Astrocyte (in vitro differentiated cells and primary cell): ENCODE measurements at regions not wholly inside any gene's neighbourhood (a gene's known extent, or its start where the extent isn't known, plus 50 kb on each side); places are given as distances from the start of the nearest gene placed in this dataset.

Experiments
- DNase-seq: peaks from one replicate; pipeline ENCODE4 v3.0.0-alpha.2; 2010; ENCODE audit warnings: low read depth
- FAIRE-seq: peaks from 2 replicates; lab custom pipeline; 2011; peaks lifted over from hg19 to GRCh38; lab: Jason Lieb, UNC
- H2AFZ ChIP-seq: 2 replicates; pipeline ENCODE4 v1.6.0; 2012; ENCODE audit warnings: low read depth, low read length, inconsistent platforms
- H3K27ac ChIP-seq: 2 replicates; pipeline ENCODE4 v1.5.1; 2011; ENCODE audit warnings: low read depth, low read length, inconsistent platforms
- H3K27me3 ChIP-seq: 2 replicates; pipeline ENCODE4 v1.6.0; 2011; ENCODE audit warnings: low read length, inconsistent platforms; ENCODE audit not compliant: insufficient read depth
- H3K36me3 ChIP-seq: 2 replicates; pipeline ENCODE4 v1.5.1; 2011; ENCODE audit warnings: low read length, inconsistent platforms; ENCODE audit not compliant: insufficient read depth
- H3K4me1 ChIP-seq: 2 replicates; pipeline ENCODE4 v1.5.1; 2011; ENCODE audit warnings: low read length, inconsistent platforms; ENCODE audit not compliant: insufficient read depth
- H3K4me2 ChIP-seq: 2 replicates; pipeline ENCODE4 v1.6.0; 2012; ENCODE audit warnings: low read length, inconsistent platforms
- H3K4me3 ChIP-seq: 2 replicates; pipeline ENCODE4 v1.5.1; 2011; ENCODE audit warnings: low read depth, mild to moderate bottlenecking, low read length, inconsistent platforms; ENCODE audit not compliant: insufficient read depth
- H3K79me2 ChIP-seq: 2 replicates; pipeline ENCODE4 v1.6.0; 2012; ENCODE audit warnings: mild to moderate bottlenecking, low read length, inconsistent platforms; ENCODE audit not compliant: insufficient read depth
- H3K9ac ChIP-seq: 2 replicates; pipeline ENCODE4 v1.6.0; 2012; ENCODE audit warnings: mild to moderate bottlenecking, low read length, inconsistent platforms
- H3K9me3 ChIP-seq: 2 replicates; pipeline ENCODE4 v1.5.1; 2012; ENCODE audit warnings: low read depth, mild to moderate bottlenecking, low read length, inconsistent platforms; ENCODE audit not compliant: insufficient read depth
- H4K20me1 ChIP-seq: 2 replicates; pipeline ENCODE4 v1.6.0; 2012; ENCODE audit warnings: low read length, inconsistent platforms; ENCODE audit not compliant: insufficient read depth
- H3K27ac Mint-ChIP-seq: one replicate; pipeline ENCODE4 v1.8.0; 2021; ENCODE audit warnings: mild to moderate bottlenecking, mixed read lengths; ENCODE audit not compliant: unreplicated experiment
- H3K27me3 Mint-ChIP-seq: one replicate; pipeline ENCODE4 v1.8.0; 2021; ENCODE audit warnings: low read depth, mixed read lengths; ENCODE audit not compliant: unreplicated experiment
- H3K36me3 Mint-ChIP-seq: one replicate; pipeline ENCODE4 v1.8.0; 2021; ENCODE audit warnings: low read depth, mixed read lengths; ENCODE audit not compliant: unreplicated experiment
- H3K4me1 Mint-ChIP-seq: one replicate; pipeline ENCODE4 v1.8.0; 2021; ENCODE audit warnings: low read depth, mixed read lengths; ENCODE audit not compliant: unreplicated experiment
- H3K4me3 Mint-ChIP-seq: one replicate; pipeline ENCODE4 v1.8.0; 2021; ENCODE audit warnings: mild to moderate bottlenecking, moderate library complexity, mixed read lengths; ENCODE audit not compliant: unreplicated experiment
- H3K9me3 Mint-ChIP-seq: one replicate; pipeline ENCODE4 v1.8.0; 2021; ENCODE audit warnings: mild to moderate bottlenecking, mixed read lengths; ENCODE audit not compliant: unreplicated experiment
- CTCF ChIP-seq: IDR thresholded peaks from 2 replicates; pipeline ENCODE4 v1.5.1; 2011; ENCODE audit warnings: low read depth, mild to moderate bottlenecking, inconsistent platforms, low read length, moderate library complexity; ENCODE audit not compliant: insufficient read depth
- EZH2 ChIP-seq: IDR thresholded peaks from 2 replicates; pipeline ENCODE4 v1.6.1; 2012; ENCODE audit warnings: mild to moderate bottlenecking, low read length, inconsistent platforms; ENCODE audit not compliant: insufficient read depth

GRCh38 chr5:63118221-63118620, 539.6 kb downstream of the LRRC70 start:
- Mint-ChIP-seq H3K4me3 (no peak overlapping the region), H3K4me1 (peaks cover 15% of the 10 kb centered on the region), H3K27ac (no peak overlapping the region), H3K27me3 (no peaks in the 10 kb centered on the region), H3K9me3 (no peaks in the 10 kb centered on the region), H3K36me3 (no peaks in the 10 kb centered on the region)
- no peak overlapping the region for H3K4me3 ChIP-seq
- no peak overlapping the region for H3K27ac ChIP-seq
- H3K9ac ChIP-seq, result no peak overlapping the region
- no peaks in the 10 kb centered on the region for H3K36me3 ChIP-seq
- no peaks in the 10 kb centered on the region for H3K4me1 ChIP-seq
- TF ChIP-seq EZH2 (no peak), CTCF (no peak)
- H3K27me3 ChIP-seq, result no peaks in the 10 kb centered on the region
- no peak overlapping the region for H2AFZ ChIP-seq
- H4K20me1 ChIP-seq, result no peaks in the 10 kb centered on the region
- H3K79me2 ChIP-seq, result no peaks in the 10 kb centered on the region
- DNase-seq, result no peak
- no peak for FAIRE-seq
- H3K9me3 ChIP-seq, result no peaks in the 10 kb centered on the region
- H3K4me2 ChIP-seq, result no peak overlapping the region

GRCh38 chr5:63111891-63112290, 533.3 kb downstream of the LRRC70 start:
- H3K4me1 Mint-ChIP-seq, result no peaks in the 10 kb centered on the region
- H3K27me3 Mint-ChIP-seq, result no peaks in the 10 kb centered on the region
- no peaks in the 10 kb centered on the region for H3K9me3 ChIP-seq
- H3K4me2 ChIP-seq, result no peak overlapping the region
- H3K36me3 Mint-ChIP-seq, result no peaks in the 10 kb centered on the region
- no peaks in the 10 kb centered on the region for H3K27me3 ChIP-seq
- no peak overlapping the region for H3K4me3 ChIP-seq
- no peak for TF ChIP-seq EZH2
- TF ChIP-seq CTCF, result no peak
- no peaks in the 10 kb centered on the region for H3K79me2 ChIP-seq
- H3K4me3 Mint-ChIP-seq, result no peak overlapping the region
- H3K9ac ChIP-seq, result no peak overlapping the region
- no peak for DNase-seq
- H4K20me1 ChIP-seq, result no peaks in the 10 kb centered on the region
- H3K4me1 ChIP-seq, result no peaks in the 10 kb centered on the region
- H3K9me3 Mint-ChIP-seq, result no peaks in the 10 kb centered on the region
- no peak for FAIRE-seq
- no peak overlapping the region for H3K27ac ChIP-seq
- H3K27ac Mint-ChIP-seq, result no peak overlapping the region
- no peaks in the 10 kb centered on the region for H3K36me3 ChIP-seq
- no peak overlapping the region for H2AFZ ChIP-seq

DNA sequence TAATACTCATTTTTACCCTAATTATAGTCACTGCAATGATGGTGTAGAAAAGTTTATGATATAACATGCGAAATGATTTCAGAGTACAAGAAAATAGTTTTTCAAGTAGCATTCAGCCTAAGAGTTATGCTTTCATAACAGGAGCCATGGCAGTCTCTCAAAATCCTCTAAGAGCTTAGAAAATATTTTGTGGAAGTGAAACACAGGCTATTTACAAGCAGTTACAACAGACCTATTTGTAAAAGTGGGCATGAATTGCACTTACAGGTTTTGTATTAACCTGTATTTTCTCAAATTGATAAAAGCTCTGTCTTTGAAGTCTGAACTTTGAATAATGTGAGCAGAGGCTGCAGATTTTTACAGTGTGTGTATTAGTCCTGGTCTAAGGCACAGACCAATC, 523.3 kb downstream of the LRRC70 start:
- Mint-ChIP-seq H3K27ac (no peak overlapping the region), H3K36me3 (no peaks in the 10 kb centered on the region), H3K4me3 (no peak overlapping the region), H3K4me1 (peaks cover 10% of the 10 kb centered on the region), H3K9me3 (peaks cover 3% of the 10 kb centered on the region), H3K27me3 (no peaks in the 10 kb centered on the region)
- no peak overlapping the region for H2AFZ ChIP-seq
- no peaks in the 10 kb centered on the region for H3K27me3 ChIP-seq
- H3K79me2 ChIP-seq, result no peaks in the 10 kb centered on the region
- no peak overlapping the region for H3K9ac ChIP-seq
- no peaks in the 10 kb centered on the region for H3K9me3 ChIP-seq
- DNase-seq (no peak), FAIRE-seq (no peak)
- no peaks in the 10 kb centered on the region for H3K4me1 ChIP-seq
- no peak for TF ChIP-seq EZH2
- no peak for TF ChIP-seq CTCF
- no peak overlapping the region for H3K4me3 ChIP-seq
- H3K27ac ChIP-seq, result no peak overlapping the region
- H4K20me1 ChIP-seq, result no peaks in the 10 kb centered on the region
- no peaks in the 10 kb centered on the region for H3K36me3 ChIP-seq
- H3K4me2 ChIP-seq, result no peak overlapping the region
